ENCODE measurements at regions not wholly inside any gene's neighbourhood (a gene's known extent, or its start where the extent isn't known, plus 50 kb on each side); places are given as distances from the start of the nearest gene placed in this dataset.
A peak's percentile ranks its signal among the peaks of the same experiment; 100 is the strongest.
"Not testable (repeated sequence)": the region's sequence is repeated elsewhere in the genome, so short reads cannot be mapped to it uniquely, and the experiment has no call there.

GRCh38 chr1:60740154-60740553, 342.2 kb upstream of the NFIA start:
- DNase-seq (ENCODE audit: low read depth), result no peak

- no peak for DNase-seq (ENCODE audit: low read depth)
These were observed 342.6 kb upstream of the NFIA start for GRCh38 chr1:60739729-60740128.

GRCh38 chr1:60732977-60733401, 349.4 kb upstream of the NFIA start:
- DNase-seq (ENCODE audit: low read depth), result no peak

- DNase-seq (ENCODE audit: low read depth), result no peak
These were observed 351.0 kb upstream of the NFIA start for GRCh38 chr1:60731321-60731720.

- DNase-seq (ENCODE audit: low read depth), result no peak
These were observed 354.8 kb upstream of the NFIA start for GRCh38 chr1:60727552-60727951.

GRCh38 chr1:60716472-60716871, 365.9 kb upstream of the NFIA start:
- no peak for DNase-seq (ENCODE audit: low read depth)

- peak; percentile 16 for DNase-seq (ENCODE audit: low read depth)
These were observed 366.4 kb upstream of the NFIA start for GRCh38 chr1:60715970-60716369.

- DNase-seq (ENCODE audit: low read depth), result no peak
These were observed 372.9 kb upstream of the NFIA start for GRCh38 chr1:60709426-60709825.

- no peak for DNase-seq (ENCODE audit: low read depth)
These were observed 377.3 kb upstream of the NFIA start for GRCh38 chr1:60705026-60705425.

GRCh38 chr1:60703155-60703554, 379.2 kb upstream of the NFIA start:
- DNase-seq (ENCODE audit: low read depth), result no peak

GRCh38 chr1:60699325-60699724, 383.0 kb upstream of the NFIA start:
- DNase-seq (ENCODE audit: low read depth), result no peak

- no peak for DNase-seq (ENCODE audit: low read depth)
These were observed 385.0 kb upstream of the NFIA start for GRCh38 chr1:60697204-60697994.

GRCh38 chr1:60696512-60696911, 385.8 kb upstream of the NFIA start:
- no peak for DNase-seq (ENCODE audit: low read depth)

- DNase-seq (ENCODE audit: low read depth), result no peak
These were observed 386.6 kb upstream of the NFIA start for GRCh38 chr1:60695716-60696171.

- no peak for DNase-seq (ENCODE audit: low read depth)
These were observed 387.4 kb upstream of the NFIA start for GRCh38 chr1:60694980-60695379.

GRCh38 chr1:60692031-60692430, 390.3 kb upstream of the NFIA start:
- DNase-seq (ENCODE audit: low read depth), result no peak

GRCh38 chr1:60688221-60688620, 394.1 kb upstream of the NFIA start:
- not testable (repeated sequence) for DNase-seq (ENCODE audit: low read depth)

GRCh38 chr1:60681095-60681860, 401.1 kb upstream of the NFIA start:
- DNase-seq (ENCODE audit: low read depth), result no peak

GRCh38 chr1:60679524-60680375, 402.6 kb upstream of the NFIA start:
- DNase-seq (ENCODE audit: low read depth), result no peak

GRCh38 chr1:60678802-60679201, 403.6 kb upstream of the NFIA start:
- DNase-seq (ENCODE audit: low read depth), result no peak

GRCh38 chr1:60678391-60678790, 404.0 kb upstream of the NFIA start:
- DNase-seq (ENCODE audit: low read depth), result no peak

- DNase-seq (ENCODE audit: low read depth), result no peak
These were observed 409.9 kb upstream of the NFIA start for GRCh38 chr1:60672449-60672848.

Data from RPMI7951 (cell line).